NCI-H2196 (cell line): ENCODE measurements at regions not wholly inside any gene's neighbourhood (a gene's known extent, or its start where the extent isn't known, plus 50 kb on each side); places are given as distances from the start of the nearest gene placed in this dataset.
"Not testable (repeated sequence)": the region's sequence is repeated elsewhere in the genome, so short reads cannot be mapped to it uniquely, and the experiment has no call there.

Experiments used
- DNase-seq: peaks from one replicate; lab custom pipeline; 2025; ENCODE audit not compliant: unreplicated experiment; lab: John Stamatoyannopoulos, UW

DNA sequence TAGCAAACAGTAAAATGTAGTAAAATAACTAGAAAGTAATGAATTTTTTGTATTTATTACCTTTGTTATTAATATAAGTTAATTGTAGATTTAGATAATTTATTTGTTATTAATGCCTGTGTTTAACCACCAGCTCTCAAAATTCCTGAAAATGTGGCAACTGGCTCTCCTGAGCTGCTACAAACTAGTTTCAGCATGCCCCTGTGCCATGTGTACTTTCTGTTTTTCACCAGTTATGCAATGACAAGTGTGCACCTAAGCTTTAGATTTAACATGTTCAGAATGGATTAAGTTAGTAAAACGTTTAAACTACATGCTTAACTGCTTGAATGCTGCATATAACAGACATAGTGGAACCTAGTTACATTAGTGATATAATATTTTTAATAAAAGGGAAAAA, 88.1 kb downstream of the POSTN start:
- no peak for DNase-seq

DNA sequence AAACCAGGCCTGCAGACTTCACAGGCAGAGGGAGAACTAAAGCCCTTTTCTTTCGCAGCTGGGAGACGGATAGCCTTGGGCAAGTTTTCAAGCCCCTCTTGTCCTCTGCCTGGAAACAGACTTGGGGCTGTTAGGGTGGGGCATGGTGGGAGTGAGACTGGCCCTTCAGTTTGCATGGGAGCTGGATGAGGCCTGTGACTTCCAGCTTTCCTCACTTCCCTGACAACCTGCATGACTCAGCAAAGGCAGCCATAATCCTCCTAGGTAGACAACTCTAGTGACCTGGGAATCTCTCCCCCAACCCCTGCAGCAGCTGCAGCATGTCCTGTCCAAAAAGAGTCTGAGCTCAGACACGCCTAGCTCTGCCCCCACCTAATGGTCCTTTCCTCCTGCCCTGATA, 93.0 kb downstream of the POSTN start:
- DNase-seq = no peak

DNA sequence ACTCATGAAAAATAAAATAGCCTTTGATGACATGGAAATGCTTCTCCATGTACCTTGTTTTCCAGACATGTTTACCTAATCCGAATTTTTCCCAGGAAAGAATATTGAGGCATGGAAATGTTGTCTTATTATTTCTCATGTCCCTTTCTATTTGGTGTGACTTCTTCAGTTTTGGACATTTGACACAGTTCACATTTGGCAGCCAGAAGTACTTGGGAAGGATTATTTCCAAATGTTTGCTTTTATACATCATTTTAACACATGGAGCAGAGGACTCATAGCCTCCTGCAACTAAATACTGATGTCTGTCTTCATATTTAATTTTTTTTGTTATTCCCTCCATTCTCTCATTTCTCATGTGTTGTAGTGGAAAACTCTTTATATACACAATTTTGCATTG, 94.3 kb downstream of the POSTN start:
- no peak for DNase-seq

DNA sequence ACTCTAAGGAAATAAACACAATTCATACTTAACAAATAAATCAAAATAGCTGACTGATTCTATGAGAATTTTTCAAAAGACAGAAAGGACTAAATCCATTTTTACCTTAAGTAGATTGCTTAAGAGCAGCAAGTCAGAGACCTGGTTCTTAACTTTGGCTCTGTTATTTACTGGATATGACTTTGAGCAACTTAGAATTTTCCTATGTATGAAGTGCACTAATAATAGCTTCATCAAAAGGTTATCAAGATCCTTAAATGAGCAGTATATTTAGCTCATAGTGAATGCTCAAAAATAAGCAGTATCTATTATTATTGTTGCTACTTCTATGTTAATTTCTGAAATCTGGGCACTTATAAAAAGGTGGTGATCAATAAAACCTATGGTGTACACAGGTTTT, 95.3 kb downstream of the POSTN start:
- no peak for DNase-seq

DNA sequence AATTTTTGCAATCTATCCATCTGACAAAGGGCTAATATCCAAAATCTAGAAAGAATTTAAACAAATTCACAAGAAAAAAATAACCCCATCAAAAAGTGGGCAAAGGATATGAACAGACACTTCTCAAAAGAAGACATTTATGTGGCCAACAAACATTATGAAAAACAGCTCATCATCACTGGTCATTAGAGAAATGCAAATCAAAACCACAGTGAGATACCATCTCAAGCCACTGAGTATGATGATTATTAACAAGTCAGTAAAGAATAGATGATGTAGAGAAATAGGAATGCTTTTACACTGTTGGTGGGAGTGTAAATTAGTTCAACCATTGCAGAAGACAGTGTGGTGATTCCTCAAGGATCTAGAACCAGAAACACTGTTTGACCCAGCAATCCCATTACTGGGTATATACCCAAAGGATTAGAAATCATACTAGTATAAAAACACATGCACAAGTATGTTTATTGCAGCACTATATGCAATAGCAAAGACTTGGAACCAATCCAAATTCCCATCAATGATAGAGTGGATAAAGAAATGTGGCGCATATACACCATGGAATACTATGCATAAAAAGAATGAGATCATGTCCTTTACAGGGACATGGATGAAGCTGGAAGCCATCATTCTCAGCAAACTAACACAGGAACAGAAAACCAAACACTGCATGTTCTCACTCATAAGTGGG, 96.1 kb downstream of the POSTN start:
- not testable (repeated sequence) for DNase-seq

DNA sequence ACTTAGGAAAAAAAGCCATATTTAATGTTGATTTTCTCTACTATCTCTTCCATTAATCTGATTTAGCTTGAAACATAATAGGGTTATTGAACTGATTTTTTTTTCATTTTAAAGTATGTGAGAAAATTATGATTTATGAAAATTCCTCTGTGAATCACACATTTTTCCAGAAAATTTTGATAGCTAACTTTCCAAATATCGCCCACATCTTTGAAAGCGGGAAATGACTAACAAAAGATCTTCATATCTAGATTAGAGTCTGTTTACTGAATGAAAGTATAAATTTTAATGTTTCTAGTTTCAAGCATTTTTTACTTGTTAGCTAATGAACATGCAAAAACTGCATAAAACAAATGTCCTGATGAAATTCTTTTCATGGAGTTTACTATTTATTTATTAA, 97.4 kb downstream of the POSTN start:
- DNase-seq = no peak

DNA sequence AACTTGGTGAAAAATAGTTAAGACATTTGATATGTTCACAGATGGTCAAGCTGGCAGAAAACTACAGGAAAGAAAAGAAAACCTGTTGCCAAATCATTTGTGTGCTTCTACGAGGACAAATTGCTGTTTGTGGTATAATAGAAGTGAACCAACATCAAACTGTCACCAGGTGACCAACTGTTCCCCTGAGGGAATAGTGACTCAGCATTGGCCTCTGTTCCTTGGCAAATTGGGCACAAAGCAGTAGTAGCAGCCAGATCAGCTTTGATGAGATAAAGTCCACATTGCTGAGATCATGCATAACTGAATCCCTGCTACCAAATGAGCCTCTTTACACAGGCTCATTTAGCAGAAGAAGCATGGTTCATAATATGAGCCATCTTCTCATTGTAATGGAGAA, 103.5 kb downstream of the POSTN start:
- DNase-seq = peak; percentile 13

DNA sequence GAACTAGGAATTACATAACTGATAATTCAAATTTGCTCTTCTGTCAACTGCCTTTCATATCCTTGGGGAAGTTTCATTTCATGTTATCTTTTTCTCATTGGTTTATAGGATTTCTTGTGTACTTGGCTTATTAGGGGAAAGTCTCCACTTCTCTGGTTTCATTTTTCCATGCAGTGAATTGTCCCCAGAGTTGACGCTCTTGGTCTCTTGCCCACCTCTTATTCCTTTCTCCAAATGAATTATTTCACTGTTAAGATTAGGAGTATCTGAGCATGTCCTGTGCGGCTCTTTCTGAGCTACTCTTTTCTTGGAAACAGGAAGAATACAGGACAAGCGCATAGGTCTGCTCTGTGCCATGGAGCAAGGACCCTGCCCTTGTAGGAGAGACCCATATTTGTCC, 104.8 kb downstream of the POSTN start:
- no peak for DNase-seq

DNA sequence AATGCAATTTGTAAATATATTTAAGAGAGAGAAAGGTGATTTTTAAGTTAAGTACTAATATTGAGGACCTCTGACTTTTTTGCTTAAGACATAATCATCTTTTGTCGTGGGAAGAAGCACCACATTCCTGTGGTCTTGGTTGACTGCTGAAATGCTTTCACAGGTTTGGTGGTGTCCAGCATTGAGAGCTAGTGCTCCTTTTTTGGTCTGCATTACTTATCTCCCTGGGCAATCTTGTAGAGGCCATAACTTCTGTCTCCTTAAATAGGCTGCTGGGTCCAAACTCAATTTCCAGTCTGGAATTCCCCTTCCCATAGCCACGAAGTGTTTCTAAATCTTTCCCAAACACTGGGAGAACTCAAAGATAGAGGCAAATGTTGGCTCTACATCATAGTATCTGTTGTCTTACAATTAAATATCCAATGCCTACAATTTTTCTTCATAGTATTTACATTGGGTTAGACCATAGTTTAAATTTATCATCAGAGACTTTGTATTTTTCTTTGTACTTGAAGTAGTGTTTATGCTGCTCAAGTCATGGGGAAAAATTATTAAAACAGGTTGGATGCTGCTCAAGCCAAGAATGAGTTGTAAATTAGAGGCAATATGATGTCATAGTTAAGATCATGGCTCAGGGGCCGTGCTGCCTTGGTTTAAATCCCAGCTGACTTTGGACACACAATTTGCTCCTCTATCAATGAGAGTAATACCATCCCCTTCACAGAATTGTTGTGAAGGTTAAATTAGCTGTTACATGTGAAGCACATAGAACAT, 105.6 kb downstream of the POSTN start:
- no peak for DNase-seq

DNA sequence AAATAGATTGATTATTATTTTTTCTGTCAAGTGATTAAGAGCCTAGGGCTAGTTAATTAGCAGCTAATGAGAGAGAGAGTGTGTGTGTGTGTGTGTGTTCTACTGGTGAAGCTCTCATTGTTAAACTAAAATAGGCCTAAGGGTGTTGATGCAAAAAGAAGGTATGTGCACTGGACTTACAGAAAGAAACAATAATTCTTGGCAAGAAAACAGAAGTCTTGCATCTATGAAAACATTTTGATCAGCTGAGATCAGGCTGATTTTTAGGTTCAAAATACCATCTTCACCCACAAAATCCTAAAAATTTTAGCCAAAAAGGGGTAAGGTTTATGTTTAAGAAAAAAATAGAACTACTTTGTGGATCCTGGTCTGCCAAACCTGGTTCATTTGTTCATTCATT, 106.5 kb downstream of the POSTN start:
- no peak for DNase-seq

DNA sequence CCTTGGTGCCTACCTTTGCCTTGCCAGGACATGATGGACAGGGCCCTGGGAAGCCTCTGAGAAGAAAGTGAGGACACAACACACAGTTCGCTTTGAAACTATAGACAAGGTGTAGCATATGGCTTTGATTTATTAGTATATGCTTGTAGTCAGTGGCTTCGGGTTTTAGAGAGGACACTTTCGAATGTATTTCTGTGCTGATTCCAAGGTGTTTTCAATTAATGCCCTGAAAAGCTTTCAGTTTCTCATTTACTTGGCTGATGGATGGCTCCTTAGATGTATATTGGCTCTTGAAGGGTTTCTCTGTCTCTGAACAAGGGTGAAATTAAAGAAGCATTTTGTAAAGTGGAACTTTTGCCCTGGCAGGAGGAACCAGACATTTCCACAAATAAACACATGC, 106.9 kb downstream of the POSTN start:
- no peak for DNase-seq

DNA sequence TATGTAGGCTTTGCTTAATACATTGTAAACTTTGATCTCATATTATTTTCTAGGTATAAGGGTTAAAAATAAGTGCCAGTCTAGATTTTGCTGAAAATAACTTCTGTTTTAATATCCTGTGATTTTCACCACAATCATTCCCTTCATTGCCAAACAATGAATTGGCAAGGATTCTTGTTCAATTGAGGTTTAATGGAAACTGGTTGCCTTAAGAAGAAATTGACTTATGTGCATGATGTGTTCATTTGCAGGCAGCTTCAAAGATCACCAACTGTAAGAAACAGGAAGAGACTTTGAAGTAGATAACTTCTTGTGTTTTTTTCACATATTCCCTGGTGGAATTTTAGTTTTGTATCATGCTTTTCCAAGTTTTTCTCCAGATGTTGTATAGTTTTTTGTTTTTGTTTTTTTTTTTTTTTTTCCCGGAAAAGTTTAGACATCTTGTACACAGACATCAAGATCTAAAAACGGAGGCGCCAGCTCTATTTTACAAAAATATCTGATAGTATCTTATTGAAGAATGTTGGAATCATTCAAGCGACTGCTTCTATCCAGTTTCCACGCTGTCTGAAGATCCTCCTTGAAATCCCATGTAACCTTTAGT, 108.3 kb downstream of the POSTN start:
- DNase-seq = no peak

DNA sequence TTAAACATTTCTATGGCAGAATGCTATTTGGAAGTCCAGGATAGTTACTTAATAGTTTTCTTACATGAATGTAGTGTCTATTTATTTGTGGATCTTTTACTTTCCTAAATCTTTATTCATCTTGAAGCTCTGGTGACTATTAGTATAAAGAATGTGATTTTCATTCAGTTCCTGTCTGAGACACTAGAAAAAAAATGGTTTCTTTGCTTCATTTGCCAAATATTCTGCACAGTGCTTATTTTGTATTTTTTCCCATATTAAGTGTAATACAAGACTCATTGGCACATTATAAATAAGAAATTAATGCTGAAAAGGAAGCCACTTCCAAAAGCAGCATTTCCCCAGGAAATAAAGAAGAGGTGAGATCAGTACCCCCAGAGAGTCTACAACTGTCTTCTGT, 109.8 kb downstream of the POSTN start:
- no peak for DNase-seq

DNA sequence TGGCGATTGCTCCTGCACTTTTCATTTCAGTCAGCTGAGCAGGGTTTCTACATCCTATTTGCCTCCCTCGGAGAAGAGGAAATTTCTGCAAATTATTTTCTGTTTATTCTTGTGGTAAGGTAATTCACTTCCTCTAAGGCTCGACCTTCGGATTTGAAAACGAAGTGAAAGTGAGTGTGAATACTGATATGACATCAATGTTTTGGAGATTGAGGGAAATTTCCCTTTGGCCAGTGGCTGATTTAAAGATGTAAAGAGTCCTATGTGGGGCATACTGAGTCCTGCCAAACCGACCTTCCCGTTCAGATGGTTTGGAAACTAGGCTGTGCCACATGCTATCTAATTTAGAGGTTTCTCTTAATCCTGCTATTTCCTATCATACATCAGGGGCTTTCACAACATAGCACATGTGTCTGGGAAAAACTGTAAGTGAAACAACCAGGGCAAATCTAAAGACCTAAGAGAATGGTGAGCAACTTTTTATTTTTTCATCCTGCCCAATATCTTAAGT, 112.3 kb downstream of the POSTN start:
- DNase-seq = no peak

DNA sequence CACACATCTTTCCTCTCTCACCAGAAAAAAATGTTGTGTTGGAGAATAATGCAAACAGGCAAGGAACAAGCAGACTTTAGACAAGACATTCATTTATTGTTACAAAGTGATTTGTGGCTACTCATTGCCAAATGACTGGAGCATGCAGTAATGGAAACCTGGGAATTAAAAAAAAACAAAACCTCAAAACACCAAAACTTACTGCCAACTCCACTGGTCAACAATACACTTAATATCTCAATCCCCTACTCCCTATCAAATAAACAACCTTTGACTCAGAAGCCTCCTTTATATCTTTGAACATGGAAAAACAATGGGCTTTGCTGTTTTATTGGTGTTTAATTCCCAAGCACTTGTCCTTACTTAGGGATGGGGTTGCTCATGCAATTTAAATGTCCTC, 112.8 kb downstream of the POSTN start:
- DNase-seq = no peak

DNA sequence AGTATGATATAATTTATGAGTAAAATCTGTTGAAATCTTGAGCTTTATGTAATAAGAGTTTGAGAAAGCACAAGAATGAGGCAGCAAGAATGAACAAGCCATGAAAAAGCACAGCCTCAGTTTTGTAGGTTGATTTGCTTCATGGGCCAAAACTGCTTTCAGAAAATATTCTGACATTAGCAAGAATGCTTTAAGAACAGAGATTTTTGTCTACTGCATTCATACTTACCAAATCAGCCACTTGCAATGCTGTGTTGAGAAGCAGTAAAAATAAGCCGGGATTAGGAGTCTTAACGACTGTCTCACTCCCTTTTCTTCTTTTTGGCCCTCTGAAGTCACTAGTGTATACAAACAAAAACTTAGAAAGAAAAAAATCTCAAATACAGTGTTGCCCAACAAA, 114.5 kb downstream of the POSTN start:
- DNase-seq = no peak

DNA sequence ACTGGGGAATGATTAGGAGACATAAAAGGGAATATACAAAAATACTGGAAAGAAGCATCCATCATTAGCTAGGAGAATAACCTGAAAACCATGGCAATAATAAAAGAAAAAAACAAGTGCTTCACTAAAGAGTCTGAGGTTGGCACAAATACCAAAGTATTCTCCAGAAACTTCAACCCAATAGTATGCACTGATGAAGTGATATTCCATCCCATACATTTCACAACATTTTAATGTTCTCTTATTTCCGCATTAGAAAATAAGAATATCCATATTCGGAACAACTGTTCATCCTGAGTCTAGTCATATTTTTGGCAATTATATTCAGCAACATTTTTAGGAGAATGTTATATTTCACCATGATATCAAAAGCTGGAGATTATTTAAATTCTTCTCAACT, 116.2 kb downstream of the POSTN start:
- no peak for DNase-seq

DNA sequence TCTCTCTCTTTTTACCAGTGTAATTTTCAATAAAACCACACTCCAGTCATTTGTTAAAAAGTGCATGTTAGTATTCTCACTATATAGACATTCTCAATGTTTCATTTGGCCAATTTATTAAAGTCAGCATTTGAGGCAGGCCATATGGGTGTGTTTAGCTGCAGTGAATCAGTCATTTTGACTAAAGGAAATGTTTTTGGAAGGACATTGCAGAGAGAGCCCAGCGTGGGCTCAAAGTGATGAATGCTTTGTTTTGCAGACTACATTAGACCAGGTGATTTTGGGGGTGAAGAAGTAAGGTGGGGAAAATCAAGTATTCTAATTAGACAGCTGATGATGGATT, 116.7 kb downstream of the POSTN start:
- DNase-seq = no peak

DNA sequence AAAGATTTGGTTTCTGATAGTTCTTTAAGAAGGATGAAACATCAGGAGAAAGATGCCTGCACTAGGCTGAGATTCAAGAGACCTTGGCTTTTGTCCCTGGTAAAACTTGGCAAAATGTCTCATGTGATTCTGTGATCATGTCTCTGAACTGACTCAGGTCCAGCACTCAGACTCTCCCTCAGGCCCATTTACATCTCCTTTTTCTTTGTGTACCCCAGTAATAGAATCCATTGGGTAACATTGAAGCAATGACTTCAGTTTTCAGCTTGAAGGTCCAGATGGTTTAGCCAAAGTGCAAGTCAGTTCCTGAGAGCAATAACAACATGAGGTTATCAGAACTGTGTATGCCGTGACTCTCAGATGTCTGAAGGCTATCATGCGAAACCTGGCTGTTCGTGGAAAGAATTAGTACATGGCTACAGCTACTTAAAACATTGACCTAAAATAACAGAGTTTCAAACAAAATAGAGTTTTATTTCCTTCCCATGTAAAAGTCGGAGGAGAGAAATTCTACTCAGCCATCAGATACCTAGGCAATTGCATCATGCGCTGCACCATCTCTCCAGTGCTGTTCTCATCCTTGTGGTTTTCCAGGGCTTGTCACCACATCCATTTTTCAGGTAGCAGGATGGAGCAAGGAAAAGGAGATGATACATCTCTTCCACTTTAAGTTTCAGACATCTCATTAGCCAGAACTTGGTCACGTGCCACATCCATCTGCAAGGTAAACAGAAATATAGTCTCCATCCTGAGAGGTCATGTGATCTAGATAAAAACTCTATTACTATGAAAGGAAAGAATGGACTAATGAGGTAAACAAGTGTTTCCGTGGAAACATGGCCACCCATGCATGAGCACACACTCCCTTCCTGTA, 117.3 kb downstream of the POSTN start:
- DNase-seq = peak; percentile 37

DNA sequence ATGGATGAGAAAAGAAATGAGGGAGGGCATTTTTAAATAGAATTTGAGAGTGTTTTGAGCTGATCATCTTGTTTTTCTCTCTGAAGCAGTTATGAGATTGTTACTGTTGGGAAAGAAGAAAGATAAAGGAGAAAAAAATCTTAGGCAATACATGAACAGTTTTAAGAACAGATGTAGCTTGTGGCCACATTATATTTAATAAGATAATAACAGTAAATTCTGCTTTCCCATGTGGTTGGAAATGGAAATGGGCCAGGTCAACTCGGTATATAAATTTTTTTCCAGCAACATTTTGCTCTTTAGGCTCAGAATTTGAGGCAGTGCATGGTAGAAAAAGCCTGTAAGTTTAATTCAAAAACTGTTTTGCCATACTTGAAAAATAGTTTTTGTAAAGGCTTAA, 118.7 kb downstream of the POSTN start:
- no peak for DNase-seq

DNA sequence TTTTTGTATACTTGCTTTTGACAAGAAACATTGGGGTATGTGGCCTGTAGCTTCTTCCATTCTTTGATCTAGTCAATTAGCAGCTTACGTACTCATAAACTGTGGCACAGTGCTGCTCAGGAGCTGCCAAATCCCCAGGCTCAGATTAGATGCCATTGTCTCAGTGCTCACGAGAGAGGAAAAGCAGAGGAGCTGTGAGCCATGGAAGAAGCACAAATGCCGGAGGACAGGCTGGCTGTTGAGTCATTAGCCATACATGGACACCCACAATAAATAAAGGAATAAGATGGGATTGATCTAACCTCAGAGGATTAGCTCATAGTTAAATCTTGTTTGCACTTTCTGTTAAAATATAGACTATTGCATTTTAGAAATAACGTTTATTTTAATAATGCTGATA, 121.7 kb downstream of the POSTN start:
- no peak for DNase-seq
